ENCODE measurements at regions not wholly inside any gene's neighbourhood (a gene's known extent, or its start where the extent isn't known, plus 50 kb on each side); places are given as distances from the start of the nearest gene placed in this dataset.

- no peak overlapping the region for H3K4me3 Mint-ChIP-seq (ENCODE audit: unreplicated experiment)
- DNase-seq (ENCODE audit: extremely low spot score, unreplicated experiment): no peak
- peaks cover 13% of the 10 kb centered on the region for H3K27me3 Mint-ChIP-seq (ENCODE audit: unreplicated experiment)
- H3K4me1 Mint-ChIP-seq (ENCODE audit: unreplicated experiment): no peaks in the 10 kb centered on the region
- no peaks in the 10 kb centered on the region for H3K36me3 Mint-ChIP-seq (ENCODE audit: unreplicated experiment)
- no peak for TF ChIP-seq CTCF (IDR thresholded peaks at IDR 0.05)
- no peak overlapping the region for H3K27ac Mint-ChIP-seq (ENCODE audit: unreplicated experiment)
- H3K9me3 Mint-ChIP-seq (ENCODE audit: unreplicated experiment): peaks cover 3% of the 10 kb centered on the region
These were observed 304.1 kb downstream of the PCDH20 start for GRCh38 chr13:61111529-61111928.

- Mint-ChIP-seq H3K4me3 (ENCODE audit: unreplicated experiment) (no peak overlapping the region), H3K9me3 (ENCODE audit: unreplicated experiment) (no peaks in the 10 kb centered on the region), H3K4me1 (ENCODE audit: unreplicated experiment) (no peaks in the 10 kb centered on the region), H3K36me3 (ENCODE audit: unreplicated experiment) (no peaks in the 10 kb centered on the region), H3K27ac (ENCODE audit: unreplicated experiment) (no peak overlapping the region), H3K27me3 (ENCODE audit: unreplicated experiment) (peaks cover 5% of the 10 kb centered on the region)
- no peak for TF ChIP-seq CTCF (IDR thresholded peaks at IDR 0.05)
- DNase-seq (ENCODE audit: extremely low spot score, unreplicated experiment): no peak
These were observed 304.9 kb downstream of the PCDH20 start for GRCh38 chr13:61110732-61111131.

- Mint-ChIP-seq H3K36me3 (ENCODE audit: unreplicated experiment) (no peaks in the 10 kb centered on the region), H3K4me1 (ENCODE audit: unreplicated experiment) (no peaks in the 10 kb centered on the region), H3K4me3 (ENCODE audit: unreplicated experiment) (no peak overlapping the region), H3K27ac (ENCODE audit: unreplicated experiment) (no peak overlapping the region), H3K9me3 (ENCODE audit: unreplicated experiment) (no peaks in the 10 kb centered on the region), H3K27me3 (ENCODE audit: unreplicated experiment) (peaks cover 4% of the 10 kb centered on the region)
- no peak for DNase-seq (ENCODE audit: extremely low spot score, unreplicated experiment)
- no peak for TF ChIP-seq CTCF (IDR thresholded peaks at IDR 0.05)
These were observed 305.9 kb downstream of the PCDH20 start for GRCh38 chr13:61109741-61110140.

GRCh38 chr13:61107989-61108388 is 307.7 kb downstream of the PCDH20 start:
- H3K27ac Mint-ChIP-seq (ENCODE audit: unreplicated experiment): no peak overlapping the region
- no peak for DNase-seq (ENCODE audit: extremely low spot score, unreplicated experiment)
- no peak for TF ChIP-seq CTCF (IDR thresholded peaks at IDR 0.05)
- no peaks in the 10 kb centered on the region for H3K9me3 Mint-ChIP-seq (ENCODE audit: unreplicated experiment)
- no peaks in the 10 kb centered on the region for H3K36me3 Mint-ChIP-seq (ENCODE audit: unreplicated experiment)
- peaks cover 8% of the 10 kb centered on the region for H3K27me3 Mint-ChIP-seq (ENCODE audit: unreplicated experiment)
- no peak overlapping the region for H3K4me3 Mint-ChIP-seq (ENCODE audit: unreplicated experiment)
- H3K4me1 Mint-ChIP-seq (ENCODE audit: unreplicated experiment): no peaks in the 10 kb centered on the region

- H3K36me3 Mint-ChIP-seq (ENCODE audit: unreplicated experiment): no peaks in the 10 kb centered on the region
- no peaks in the 10 kb centered on the region for H3K9me3 Mint-ChIP-seq (ENCODE audit: unreplicated experiment)
- H3K27ac Mint-ChIP-seq (ENCODE audit: unreplicated experiment): no peak overlapping the region
- no peak for DNase-seq (ENCODE audit: extremely low spot score, unreplicated experiment)
- H3K4me3 Mint-ChIP-seq (ENCODE audit: unreplicated experiment): no peak overlapping the region
- TF ChIP-seq CTCF (IDR thresholded peaks at IDR 0.05): no peak
- peaks cover 16% of the 10 kb centered on the region for H3K4me1 Mint-ChIP-seq (ENCODE audit: unreplicated experiment)
- H3K27me3 Mint-ChIP-seq (ENCODE audit: unreplicated experiment): no peaks in the 10 kb centered on the region
These were observed 319.8 kb downstream of the PCDH20 start for GRCh38 chr13:61095885-61096284.

All from osteocyte (in vitro differentiated cells).